K562 (cell line): ENCODE measurements at regions not wholly inside any gene's neighbourhood (a gene's known extent, or its start where the extent isn't known, plus 50 kb on each side); places are given as distances from the start of the nearest gene placed in this dataset.

ENCODE experiments used
- ATAC-seq: fragments of 200-7000 bp; cut with Tn5 transposase; 3 replicates; pipeline ENCODE4 v1.9.1; 2020; ENCODE audit warnings: moderate library complexity
- BruUV-seq: library from RNA; stranded (reverse); fragments of 400-500 nt; replicated peaks from 2 replicates; lab custom pipeline; 2021; lab: Mats Ljungman, UMichigan
- CTCF ChIA-PET: fragments of 300-600 bp; formaldehyde crosslinking; extraction: SDS; loops from one replicate; lab custom pipeline; 2021; ENCODE audit warnings: low intra/inter-chr PET ratio; lab: Yijun Ruan, JAX
- POLR2A ChIA-PET: fragments of 300-600, 350-650 bp; sonication (Branson Sonifier 250); formaldehyde crosslinking; extraction: SDS; loops from one replicate; lab custom pipeline; 2021; ENCODE audit warnings: antibody characterized with exemption, inconsistent platforms; lab: Yijun Ruan, JAX
- DNase-seq, 4 experiments: peaks; one replicate each; pipeline versions ENCODE4 v3.0.0 to v3.0.0-alpha.2; 2011 to 2018; ENCODE audit warnings: low spot score in 3 of 4, mixed read lengths in 3 of 4; ENCODE audit errors: extremely low read depth in 1 of 4
- FAIRE-seq: peaks from 2 replicates; lab custom pipeline; 2011; peaks lifted over from hg19 to GRCh38; lab: Jason Lieb, UNC
- H2AFZ ChIP-seq: 2 replicates; pipeline ENCODE4 v1.6.0; 2011; ENCODE audit warnings: low read depth, low read length, control low read depth, inconsistent platforms
- H3K27ac ChIP-seq: fragments of 200-600 bp; 3 replicates; pipeline ENCODE4 v1.8.0; 2011; ENCODE audit warnings: low read depth, mild to moderate bottlenecking, control low read depth, inconsistent platforms, low read length, moderate library complexity, mixed read lengths; ENCODE audit errors: extremely low read depth
- H3K27me3 ChIP-seq, 2 experiments: fragments of 300-600 bp in 1 of 2; 2 replicates in 1 of 2; 3 replicates in 1 of 2; pipeline versions ENCODE4 v1.6.0 to v1.8.0; 2011; ENCODE audit warnings: inconsistent platforms in 2 of 2, low read length in 2 of 2, mild to moderate bottlenecking in 1 of 2, mixed read lengths in 1 of 2, moderate library complexity in 1 of 2; ENCODE audit not compliant: control insufficient read depth in 2 of 2, insufficient read depth in 2 of 2
- H3K36me3 ChIP-seq: fragments of 300-600 bp; 3 replicates; pipeline ENCODE4 v1.8.0; 2011; ENCODE audit warnings: mild to moderate bottlenecking, low read length, inconsistent platforms; ENCODE audit not compliant: control insufficient read depth, insufficient read depth
- H3K4me1 ChIP-seq, 2 experiments: fragments of 200-600 bp in 1 of 2; replicated peaks in 1 of 2; 2 replicates in 1 of 2; 3 replicates in 1 of 2; pipeline versions ENCODE4 v1.5.1 to v1.8.0; 2011; ENCODE audit warnings: inconsistent platforms in 2 of 2, low read length in 2 of 2, mild to moderate bottlenecking in 1 of 2, mixed read lengths in 1 of 2, moderate library complexity in 1 of 2; ENCODE audit not compliant: control insufficient read depth in 2 of 2, insufficient read depth in 2 of 2
- H3K4me2 ChIP-seq: 2 replicates; pipeline ENCODE4 v1.6.1; 2011; ENCODE audit warnings: low read length, control low read depth, inconsistent platforms, mixed read lengths; ENCODE audit not compliant: insufficient read depth
- H3K4me3 ChIP-seq: fragments of 200-600 bp; sonication (generic), shearing (Covaris generic); 2 replicates; pipeline ENCODE4 v1.5.1; 2016; ENCODE audit warnings: control low read depth, inconsistent platforms
- H3K79me2 ChIP-seq: fragments of 200-600 bp; 3 replicates; pipeline ENCODE4 v1.8.0; 2011; ENCODE audit warnings: low read length, inconsistent platforms; ENCODE audit not compliant: control insufficient read depth, insufficient read depth
- H3K9ac ChIP-seq, 2 experiments: 2 replicates each; pipeline versions ENCODE4 v1.6.0 to v1.6.1; 2011; ENCODE audit warnings: low read depth in 2 of 2, low read length in 2 of 2, control low read depth in 1 of 2, inconsistent platforms in 1 of 2, mild to moderate bottlenecking in 1 of 2, mixed read lengths in 1 of 2; ENCODE audit not compliant: insufficient read depth in 1 of 2
- H3K9me1 ChIP-seq: one replicate; pipeline ENCODE4 v1.6.0; 2011; ENCODE audit warnings: inconsistent platforms, mild to moderate bottlenecking, low read length, moderate library complexity; ENCODE audit not compliant: control insufficient read depth, insufficient read depth
- H3K9me3 ChIP-seq: replicated peaks from 2 replicates; pipeline ENCODE4 v1.5.1; 2011; ENCODE audit warnings: low read depth, low read length, inconsistent platforms; ENCODE audit not compliant: control insufficient read depth, insufficient read depth
- H4K20me1 ChIP-seq: replicated peaks from 2 replicates; pipeline ENCODE4 v1.6.1; 2011; ENCODE audit warnings: low read length, inconsistent platforms, mixed read lengths; ENCODE audit not compliant: control insufficient read depth, insufficient read depth
- ARHGAP35 ChIP-seq: fragments of 450-650 bp; IDR thresholded peaks from 2 replicates; pipeline ENCODE4 v1.6.1; 2018; ENCODE audit not compliant: partially characterized antibody
- BDP1 ChIP-seq: IDR thresholded peaks from 3 replicates; pipeline ENCODE4 v1.6.1; 2011; ENCODE audit not compliant: insufficient read length, insufficient read depth
- BHLHE40 ChIP-seq: IDR thresholded peaks from 2 replicates; pipeline ENCODE4 v1.6.1; 2011; ENCODE audit warnings: low read length, improper control_type of control experiment
- CREB3 ChIP-seq: fragments of 450-650 bp; conservative IDR thresholded peaks from 2 replicates; pipeline ENCODE4 v1.6.1; 2016; ENCODE audit warnings: missing genetic modification characterization, low read depth, mild to moderate bottlenecking, missing compliant biosample characterization, moderate library complexity
- HDAC6 ChIP-seq: IDR thresholded peaks from 2 replicates; pipeline ENCODE4 v1.6.1; 2012; ENCODE audit warnings: low read depth, mild to moderate bottlenecking, control low read depth, inconsistent platforms, low read length, moderate library complexity
- MAFF ChIP-seq: IDR thresholded peaks from 2 replicates; pipeline ENCODE4 v1.6.1; 2012; ENCODE audit warnings: low read length, improper control_type of control experiment
- NBN ChIP-seq: fragments of 450-650 bp; IDR thresholded peaks from 2 replicates; pipeline ENCODE4 v1.6.1; 2016; ENCODE audit warnings: low read depth, mild to moderate bottlenecking
- POU5F1 ChIP-seq: fragments of 150-350 bp; IDR thresholded peaks from 2 replicates; pipeline ENCODE4 v1.6.1; 2014; ENCODE audit warnings: borderline replicate concordance, low read length, low read depth, mild to moderate bottlenecking; ENCODE audit not compliant: partially characterized antibody
- ZKSCAN1 ChIP-seq: fragments of 150-350 bp; IDR thresholded peaks from 2 replicates; pipeline ENCODE4 v1.6.1; 2016; ENCODE audit warnings: low read depth, low read length
- ZNF695 ChIP-seq: fragments of 450-650 bp; formaldehyde crosslinking; IDR thresholded peaks from 2 replicates; pipeline ENCODE4 v1.4.0; 2020; ENCODE audit warnings: mild to moderate bottlenecking, moderate library complexity
- WGBS: fragments of 100-300 bp; shearing (Covaris generic); methylation state at CpG from one replicate; pipeline ENCODE4 v1.1.6; 2016; ENCODE audit warnings: low coverage, mixed read lengths; ENCODE audit not compliant: insufficient coverage; ENCODE audit errors: missing lambda C conversion rate; 5-methylcytosine and 5-hydroxymethylcytosine counted together
- in situ Hi-C: fragments of 300-500 bp; cut with MboI; formaldehyde crosslinking; loops from 4 replicates; pipeline ENCODE4 v1.15.0; 2018; ENCODE audit warnings: inconsistent platforms, mixed read lengths
- intact Hi-C: fragments of 100-400 bp; cut with micrococcal nuclease; formaldehyde crosslinking; loops from 2 replicates; pipeline ENCODE4 v1.14.2; 2022

- Histone ChIP-seq H3K9me3 (no peaks in the 10 kb centered on the region), H3K27ac (no peak overlapping the region), H3K9me1 (no peaks in the 10 kb centered on the region), H2AFZ (no peak overlapping the region), H3K4me3 (no peak overlapping the region), H3K79me2 (no peaks in the 10 kb centered on the region), H3K9ac (no peak overlapping the region), H3K27me3 (0 out of 5 replicates have a peak, but pooled peaks cover 0 to 5% of the 10 kb centered on the region in 2 experiments), H4K20me1 (no peaks in the 10 kb centered on the region), H3K4me2 (no peak overlapping the region), H3K36me3 (no peaks in the 10 kb centered on the region), H3K4me1 (no peaks in the 10 kb centered on the region)
- CTCF ChIA-PET: no interaction called here
- BruUV-seq: no TSS peak
- intact Hi-C loops (no loop called here), in situ Hi-C loops (no loop called here)
- TF ChIP-seq NBN: no peak
- TF ChIP-seq HDAC6: no peak
- no peak for TF ChIP-seq ZKSCAN1
- no peak for TF ChIP-seq BDP1
- TF ChIP-seq BHLHE40: no peak
- TF ChIP-seq ZNF695 (CRISPR knock-in tag): no peak
- no peak for TF ChIP-seq ARHGAP35
- no peak for TF ChIP-seq CREB3 (tag)
- no peak for TF ChIP-seq MAFF
- TF ChIP-seq POU5F1: no peak
- 0% methylated on average over 2 of the region's 2 CpGs for WGBS
- POLR2A ChIA-PET: no interaction called here
- FAIRE-seq (no peak), ATAC-seq (no peak), DNase-seq (no peak)
Observed at GRCh38 chr1:29531596-29531995, 295.3 kb downstream of the PTPRU start.
